Osteocyte (in vitro differentiated cells): ENCODE measurements at regions not wholly inside any gene's neighbourhood (a gene's known extent, or its start where the extent isn't known, plus 50 kb on each side); places are given as distances from the start of the nearest gene placed in this dataset.
A peak's percentile ranks its signal among the peaks of the same experiment; 100 is the strongest.

ENCODE experiments used
- DNase-seq: peaks from one replicate; pipeline ENCODE4 v3.0.0; 2021; ENCODE audit warnings: mixed read lengths; ENCODE audit not compliant: unreplicated experiment; ENCODE audit errors: extremely low spot score
- H3K27ac Mint-ChIP-seq: one replicate; pipeline ENCODE4 v1.8.0; 2021; ENCODE audit warnings: mild to moderate bottlenecking, mixed read lengths; ENCODE audit not compliant: unreplicated experiment
- H3K27me3 Mint-ChIP-seq: one replicate; pipeline ENCODE4 v1.8.0; 2021; ENCODE audit warnings: mixed read lengths; ENCODE audit not compliant: unreplicated experiment
- H3K36me3 Mint-ChIP-seq: one replicate; pipeline ENCODE4 v1.8.0; 2021; ENCODE audit warnings: mixed read lengths; ENCODE audit not compliant: unreplicated experiment
- H3K4me1 Mint-ChIP-seq: one replicate; pipeline ENCODE4 v1.8.0; 2021; ENCODE audit warnings: mixed read lengths; ENCODE audit not compliant: unreplicated experiment
- H3K4me3 Mint-ChIP-seq: one replicate; pipeline ENCODE4 v1.8.0; 2021; ENCODE audit warnings: mild to moderate bottlenecking, moderate library complexity, mixed read lengths; ENCODE audit not compliant: unreplicated experiment
- H3K9me3 Mint-ChIP-seq: one replicate; pipeline ENCODE4 v1.8.0; 2021; ENCODE audit warnings: mixed read lengths; ENCODE audit not compliant: unreplicated experiment
- TF ChIP-seq, protein P1 (sequence below): fragments of 200-600 bp; sonication (generic); IDR thresholded peaks from 2 replicates; pipeline ENCODE4 v1.5.0; 2021; ENCODE audit warnings: antibody characterized with exemption, mild to moderate bottlenecking, moderate library complexity

DNA sequence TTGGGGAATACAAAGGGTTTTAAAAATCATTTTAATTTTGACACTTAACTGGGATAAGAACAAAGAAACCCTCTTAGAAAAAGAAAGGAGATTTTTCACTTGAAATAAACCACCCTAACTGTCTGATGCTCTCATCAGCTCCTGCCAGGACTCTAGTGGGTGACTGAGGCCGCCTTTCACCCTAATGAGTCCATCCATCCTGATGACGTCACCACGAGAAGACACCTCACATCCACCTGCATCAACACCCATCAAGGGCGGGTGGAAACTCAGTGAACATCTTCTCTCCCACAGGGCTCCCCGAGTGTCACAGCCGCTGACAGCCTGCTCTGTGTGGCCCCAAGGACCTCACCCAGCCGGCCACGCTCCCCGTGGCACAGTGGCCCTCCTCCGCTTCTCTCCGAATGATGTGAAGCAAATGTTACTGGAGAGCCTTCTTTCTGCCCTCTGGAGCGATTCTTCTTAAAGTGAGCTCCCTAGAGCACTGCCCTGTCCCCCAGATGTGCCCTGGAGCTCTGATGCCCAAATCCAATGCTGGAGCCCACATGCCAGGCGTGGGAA, 584.3 kb upstream of the ADAMTS16 start:
- Mint-ChIP-seq H3K9me3 (peaks cover 5% of the 10 kb centered on the region), H3K27me3 (peaks cover 7% of the 10 kb centered on the region)

GRCh38 chr5:4561403-4561802, 578.7 kb upstream of the ADAMTS16 start:
- Mint-ChIP-seq H3K27me3 (peaks cover 6% of the 10 kb centered on the region), H3K27ac (no peak overlapping the region), H3K36me3 (no peaks in the 10 kb centered on the region), H3K9me3 (peaks cover 10% of the 10 kb centered on the region), H3K4me1 (no peaks in the 10 kb centered on the region), H3K4me3 (no peak overlapping the region)
- DNase-seq: no peak
- TF ChIP-seq, protein P1, sequence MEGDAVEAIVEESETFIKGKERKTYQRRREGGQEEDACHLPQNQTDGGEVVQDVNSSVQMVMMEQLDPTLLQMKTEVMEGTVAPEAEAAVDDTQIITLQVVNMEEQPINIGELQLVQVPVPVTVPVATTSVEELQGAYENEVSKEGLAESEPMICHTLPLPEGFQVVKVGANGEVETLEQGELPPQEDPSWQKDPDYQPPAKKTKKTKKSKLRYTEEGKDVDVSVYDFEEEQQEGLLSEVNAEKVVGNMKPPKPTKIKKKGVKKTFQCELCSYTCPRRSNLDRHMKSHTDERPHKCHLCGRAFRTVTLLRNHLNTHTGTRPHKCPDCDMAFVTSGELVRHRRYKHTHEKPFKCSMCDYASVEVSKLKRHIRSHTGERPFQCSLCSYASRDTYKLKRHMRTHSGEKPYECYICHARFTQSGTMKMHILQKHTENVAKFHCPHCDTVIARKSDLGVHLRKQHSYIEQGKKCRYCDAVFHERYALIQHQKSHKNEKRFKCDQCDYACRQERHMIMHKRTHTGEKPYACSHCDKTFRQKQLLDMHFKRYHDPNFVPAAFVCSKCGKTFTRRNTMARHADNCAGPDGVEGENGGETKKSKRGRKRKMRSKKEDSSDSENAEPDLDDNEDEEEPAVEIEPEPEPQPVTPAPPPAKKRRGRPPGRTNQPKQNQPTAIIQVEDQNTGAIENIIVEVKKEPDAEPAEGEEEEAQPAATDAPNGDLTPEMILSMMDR: no peak

More for the DNA sequence above, 584.3 kb upstream of the ADAMTS16 start:
- Mint-ChIP-seq H3K4me3 (no peak overlapping the region), H3K4me1 (peaks cover 11% of the 10 kb centered on the region), H3K27ac (no peak overlapping the region), H3K36me3 (no peaks in the 10 kb centered on the region)
- TF ChIP-seq, protein P1: no peak
- DNase-seq: no peak

DNA sequence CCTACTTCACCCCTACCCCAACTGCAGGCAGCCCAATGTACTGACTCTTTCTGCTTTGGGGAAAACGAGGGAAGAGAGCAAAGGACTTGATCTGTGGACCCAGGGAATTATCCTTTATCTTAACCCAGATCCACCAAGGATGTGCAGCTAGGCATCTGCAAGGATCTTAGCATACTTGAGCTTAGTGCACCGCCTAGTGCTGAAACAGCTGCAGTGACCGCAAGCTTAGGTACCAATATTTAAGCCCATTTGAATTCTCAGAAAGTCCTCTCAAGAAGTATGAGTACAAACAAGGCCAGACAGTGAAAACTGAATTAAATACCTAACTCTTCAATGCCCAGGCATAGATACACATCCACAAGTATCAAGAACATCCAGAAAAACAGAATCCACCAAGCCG, 576.7 kb upstream of the ADAMTS16 start:
- Mint-ChIP-seq H3K27ac (no peak overlapping the region), H3K27me3 (peaks cover 1% of the 10 kb centered on the region), H3K4me3 (no peak overlapping the region), H3K4me1 (no peaks in the 10 kb centered on the region), H3K36me3 (no peaks in the 10 kb centered on the region), H3K9me3 (peaks cover 16% of the 10 kb centered on the region)
- TF ChIP-seq, protein P1: peak; percentile 60
- no peak for DNase-seq

DNA sequence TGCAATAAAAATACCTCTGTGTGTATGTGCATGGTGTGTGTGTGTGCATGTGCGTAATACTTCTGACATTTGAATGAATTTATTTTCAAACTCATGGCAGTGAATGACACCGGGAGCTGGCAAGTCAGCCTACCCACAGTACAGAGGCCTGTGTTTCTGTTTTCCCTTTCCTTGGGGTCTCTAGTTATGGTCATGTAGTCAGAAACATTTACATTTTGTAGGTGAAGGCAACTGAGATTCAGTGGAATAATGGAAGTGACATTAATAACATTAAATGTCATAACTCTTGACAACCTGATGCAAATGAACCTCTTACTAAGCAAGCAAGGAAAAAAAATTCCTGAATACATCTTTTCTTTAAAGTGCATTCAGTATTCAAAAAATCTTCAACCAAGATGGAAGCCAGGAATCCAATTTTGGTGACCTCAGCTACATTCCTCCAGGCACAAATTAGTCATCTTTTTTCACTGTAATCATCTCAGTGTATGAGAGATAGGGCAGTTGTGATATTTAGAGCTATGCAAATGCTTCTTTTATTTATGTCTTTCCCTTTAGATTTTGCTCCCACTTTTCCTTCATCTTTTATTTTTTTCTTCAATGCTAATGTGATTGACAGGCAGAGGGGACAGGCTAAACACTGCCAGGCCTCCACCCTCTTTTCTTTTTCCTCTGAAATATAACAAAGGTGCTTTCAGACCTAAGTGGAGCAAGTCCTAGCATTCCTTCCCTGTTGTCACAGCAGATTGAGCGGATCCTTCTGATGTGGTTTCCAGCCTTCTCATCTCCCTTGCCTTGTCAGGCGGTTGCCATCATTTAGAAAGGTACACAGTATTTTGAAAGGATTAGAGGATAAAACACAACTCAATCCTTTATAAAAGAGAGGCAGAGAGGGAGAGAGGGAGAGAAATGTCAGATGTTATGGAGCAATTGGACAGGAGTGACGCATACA, 569.8 kb upstream of the ADAMTS16 start:
- peak overlapping the region; percentile 17 for H3K27ac Mint-ChIP-seq
- no peaks in the 10 kb centered on the region for H3K36me3 Mint-ChIP-seq
- H3K4me3 Mint-ChIP-seq: no peak overlapping the region
- H3K27me3 Mint-ChIP-seq: no peaks in the 10 kb centered on the region
- H3K9me3 Mint-ChIP-seq: peaks cover 6% of the 10 kb centered on the region
- DNase-seq: no peak
- TF ChIP-seq, protein P1: no peak
- peaks cover 30% of the 10 kb centered on the region for H3K4me1 Mint-ChIP-seq
